PFSK-1 (cell line): ENCODE measurements at regions not wholly inside any gene's neighbourhood (a gene's known extent, or its start where the extent isn't known, plus 50 kb on each side); places are given as distances from the start of the nearest gene placed in this dataset.

Experiments used
- FOXP2 ChIP-seq: optimal IDR thresholded peaks from 2 replicates; pipeline ENCODE3; 2011; ENCODE audit warnings: borderline replicate concordance, control low read depth, inconsistent platforms; ENCODE audit not compliant: insufficient read depth; ENCODE audit errors: extremely low read length, extremely low read depth
- POLR2AphosphoS5 ChIP-seq: IDR thresholded peaks from 2 replicates; pipeline ENCODE4 v1.6.1; 2012; ENCODE audit warnings: low read depth, mild to moderate bottlenecking, control low read depth, low read length, moderate library complexity
- REST ChIP-seq, 2 experiments: IDR thresholded peaks; 2 replicates each; pipeline versions ENCODE4 v1.6.1 to v1.8.0; 2011 to 2012; ENCODE audit warnings: low read depth in 2 of 2, low read length in 2 of 2, control low read depth in 1 of 2, inconsistent platforms in 1 of 2, mild to moderate bottlenecking in 1 of 2, moderate library complexity in 1 of 2; ENCODE audit not compliant: insufficient read depth in 1 of 2
- SIN3A ChIP-seq: IDR thresholded peaks from 2 replicates; pipeline ENCODE4 v1.6.1; 2012; ENCODE audit warnings: mild to moderate bottlenecking, low read length, moderate library complexity, borderline replicate concordance; ENCODE audit not compliant: insufficient read depth
- TAF1 ChIP-seq: IDR thresholded peaks from 2 replicates; pipeline ENCODE4 v1.6.1; 2012; ENCODE audit warnings: low read length, control low read depth, borderline replicate concordance; ENCODE audit not compliant: insufficient read depth

- TF ChIP-seq REST (IDR thresholded peaks at IDR 0.05; ENCODE audit: insufficient read depth in 1 of 2, low read depth in 2 of 2, low read length in 2 of 2) (no peak), FOXP2 (no peak), SIN3A (no peak), TAF1 (no peak), POLR2AphosphoS5 (no peak)
Measured at GRCh38 chr4:137253949-137254348, 278.3 kb downstream of the PCDH18 start.

- no peak for TF ChIP-seq TAF1
- TF ChIP-seq POLR2AphosphoS5: no peak
- no peak for TF ChIP-seq REST (IDR thresholded peaks at IDR 0.05; ENCODE audit: insufficient read depth in 1 of 2, low read depth in 2 of 2, low read length in 2 of 2)
Measured at GRCh38 chr4:137249112-137249511, 283.2 kb downstream of the PCDH18 start.

DNA sequence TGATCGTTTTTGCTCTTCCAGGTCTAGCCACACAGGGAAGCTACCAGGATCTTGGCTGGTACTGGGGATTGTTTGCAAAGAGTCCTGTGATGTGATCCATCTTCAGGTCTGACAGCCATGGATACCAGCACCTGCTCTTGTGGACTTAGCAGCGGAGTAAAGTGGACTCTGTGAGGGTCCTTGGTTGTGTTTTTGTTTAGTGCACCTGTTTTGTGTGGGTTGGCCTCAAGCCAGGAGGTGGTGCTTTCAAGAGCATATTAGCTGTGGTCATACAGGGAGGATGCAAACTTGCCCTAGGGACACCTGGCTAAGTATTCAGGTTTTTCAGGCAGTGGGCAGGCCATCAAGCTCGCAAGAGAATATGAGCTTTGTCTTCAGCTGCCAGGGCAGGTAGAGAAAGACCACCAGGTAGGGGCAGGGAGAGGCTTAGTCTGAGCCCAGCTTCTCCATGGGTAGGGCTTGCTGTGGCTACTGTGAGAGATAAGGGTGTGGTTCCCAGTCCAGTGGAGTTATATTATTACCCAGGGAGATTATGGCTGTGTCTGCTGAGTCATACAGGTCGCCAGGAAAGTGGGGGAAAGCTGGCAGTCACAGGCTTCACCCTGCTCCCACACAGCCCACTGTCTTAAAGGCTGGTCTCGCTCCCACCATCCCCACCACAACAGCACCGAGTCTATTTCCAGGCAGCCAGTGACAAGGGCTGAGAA is 293.7 kb downstream of the PCDH18 start:
- TF ChIP-seq FOXP2 (no peak), SIN3A (no peak), REST (IDR thresholded peaks at IDR 0.05; ENCODE audit: insufficient read depth in 1 of 2, low read depth in 2 of 2, low read length in 2 of 2) (no peak), TAF1 (no peak), POLR2AphosphoS5 (no peak)

GRCh38 chr4:137226900-137227299 is 305.4 kb downstream of the PCDH18 start:
- TF ChIP-seq SIN3A (no peak), REST (IDR thresholded peaks at IDR 0.05; ENCODE audit: insufficient read depth in 1 of 2, low read depth in 2 of 2, low read length in 2 of 2) (no peak), TAF1 (no peak), POLR2AphosphoS5 (no peak)

GRCh38 chr4:137226221-137226620 is 306.1 kb downstream of the PCDH18 start:
- TF ChIP-seq SIN3A (no peak), FOXP2 (no peak), REST (IDR thresholded peaks at IDR 0.05; ENCODE audit: insufficient read depth in 1 of 2, low read depth in 2 of 2, low read length in 2 of 2) (no peak), TAF1 (no peak), POLR2AphosphoS5 (no peak)
